Cardiac fibroblast (primary cell): ENCODE measurements at regions not wholly inside any gene's neighbourhood (a gene's known extent, or its start where the extent isn't known, plus 50 kb on each side); places are given as distances from the start of the nearest gene placed in this dataset.

Experiments
- DNase-seq, 2 donors: peaks; one replicate each; pipeline versions ENCODE4 v3.0.0 to v3.0.0-alpha.2; 2010; ENCODE audit warnings: low read depth in 2 of 2
- H3K4me3 ChIP-seq, 2 donors: replicated peaks in 1 of 2; 1 replicate in 1 of 2; 2 replicates in 1 of 2; pipeline ENCODE4 v1.5.1; 2011; ENCODE audit warnings: low read depth in 2 of 2, low read length in 2 of 2, mild to moderate bottlenecking in 2 of 2, moderate library complexity in 1 of 2
- TF ChIP-seq, protein P1 (sequence below): IDR thresholded peaks from one replicate; pipeline ENCODE4 v1.5.1; 2011; ENCODE audit warnings: low read depth, mild to moderate bottlenecking, low read length, inconsistent platforms

DNA sequence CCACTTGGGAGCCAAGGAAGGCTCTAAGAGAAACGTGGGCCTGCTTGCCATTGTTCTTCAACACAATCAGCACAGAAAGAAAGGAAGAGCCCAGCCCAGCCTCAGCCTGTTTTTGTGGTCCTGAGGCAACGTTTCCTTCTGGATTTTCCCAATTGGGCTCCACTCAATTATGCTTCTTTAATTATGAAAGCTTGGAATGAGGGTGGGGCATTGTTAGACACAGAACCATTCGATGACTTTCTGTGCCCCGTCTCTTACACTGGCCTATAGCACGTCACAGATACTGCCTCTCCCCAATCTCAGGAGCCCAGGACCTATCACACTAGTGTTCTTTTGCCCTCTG lies 207.4 kb downstream of the ZFP36L2 start:
- DNase-seq, result no peak
- no peak overlapping the region for H3K4me3 ChIP-seq
- TF ChIP-seq, protein P1, sequence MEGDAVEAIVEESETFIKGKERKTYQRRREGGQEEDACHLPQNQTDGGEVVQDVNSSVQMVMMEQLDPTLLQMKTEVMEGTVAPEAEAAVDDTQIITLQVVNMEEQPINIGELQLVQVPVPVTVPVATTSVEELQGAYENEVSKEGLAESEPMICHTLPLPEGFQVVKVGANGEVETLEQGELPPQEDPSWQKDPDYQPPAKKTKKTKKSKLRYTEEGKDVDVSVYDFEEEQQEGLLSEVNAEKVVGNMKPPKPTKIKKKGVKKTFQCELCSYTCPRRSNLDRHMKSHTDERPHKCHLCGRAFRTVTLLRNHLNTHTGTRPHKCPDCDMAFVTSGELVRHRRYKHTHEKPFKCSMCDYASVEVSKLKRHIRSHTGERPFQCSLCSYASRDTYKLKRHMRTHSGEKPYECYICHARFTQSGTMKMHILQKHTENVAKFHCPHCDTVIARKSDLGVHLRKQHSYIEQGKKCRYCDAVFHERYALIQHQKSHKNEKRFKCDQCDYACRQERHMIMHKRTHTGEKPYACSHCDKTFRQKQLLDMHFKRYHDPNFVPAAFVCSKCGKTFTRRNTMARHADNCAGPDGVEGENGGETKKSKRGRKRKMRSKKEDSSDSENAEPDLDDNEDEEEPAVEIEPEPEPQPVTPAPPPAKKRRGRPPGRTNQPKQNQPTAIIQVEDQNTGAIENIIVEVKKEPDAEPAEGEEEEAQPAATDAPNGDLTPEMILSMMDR, result no peak

- peak; percentile 87 to 98 for DNase-seq
- TF ChIP-seq, protein P1, result no peak
- no peak overlapping the region for H3K4me3 ChIP-seq
Measured at GRCh38 chr2:43018179-43019024, 208.0 kb downstream of the ZFP36L2 start.

- DNase-seq, result no peak
- no peak overlapping the region for H3K4me3 ChIP-seq
- TF ChIP-seq, protein P1, result no peak
Measured at GRCh38 chr2:43013821-43014345, 212.5 kb downstream of the ZFP36L2 start.

GRCh38 chr2:43012966-43013365 lies 213.4 kb downstream of the ZFP36L2 start:
- no peak overlapping the region for H3K4me3 ChIP-seq
- TF ChIP-seq, protein P1, result no peak
- no peak for DNase-seq

DNA sequence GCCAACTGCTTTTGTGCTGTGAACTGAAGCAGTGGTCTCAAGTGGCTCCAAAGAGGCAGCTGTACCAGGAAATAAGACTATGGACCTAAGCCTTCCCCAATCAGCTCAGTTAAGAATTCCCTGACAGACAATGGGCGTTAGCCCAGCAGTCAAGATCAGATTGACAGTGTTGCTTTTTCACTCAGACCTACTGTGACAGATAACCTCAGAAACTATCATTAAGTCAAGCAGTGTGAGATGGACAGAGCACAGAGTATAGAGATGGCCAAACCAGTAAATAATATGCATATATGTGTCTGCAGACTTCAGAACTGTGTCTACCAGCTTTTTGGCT lies 215.3 kb downstream of the ZFP36L2 start:
- no peak for DNase-seq
- H3K4me3 ChIP-seq, result no peak overlapping the region
- TF ChIP-seq, protein P1, result no peak

DNA sequence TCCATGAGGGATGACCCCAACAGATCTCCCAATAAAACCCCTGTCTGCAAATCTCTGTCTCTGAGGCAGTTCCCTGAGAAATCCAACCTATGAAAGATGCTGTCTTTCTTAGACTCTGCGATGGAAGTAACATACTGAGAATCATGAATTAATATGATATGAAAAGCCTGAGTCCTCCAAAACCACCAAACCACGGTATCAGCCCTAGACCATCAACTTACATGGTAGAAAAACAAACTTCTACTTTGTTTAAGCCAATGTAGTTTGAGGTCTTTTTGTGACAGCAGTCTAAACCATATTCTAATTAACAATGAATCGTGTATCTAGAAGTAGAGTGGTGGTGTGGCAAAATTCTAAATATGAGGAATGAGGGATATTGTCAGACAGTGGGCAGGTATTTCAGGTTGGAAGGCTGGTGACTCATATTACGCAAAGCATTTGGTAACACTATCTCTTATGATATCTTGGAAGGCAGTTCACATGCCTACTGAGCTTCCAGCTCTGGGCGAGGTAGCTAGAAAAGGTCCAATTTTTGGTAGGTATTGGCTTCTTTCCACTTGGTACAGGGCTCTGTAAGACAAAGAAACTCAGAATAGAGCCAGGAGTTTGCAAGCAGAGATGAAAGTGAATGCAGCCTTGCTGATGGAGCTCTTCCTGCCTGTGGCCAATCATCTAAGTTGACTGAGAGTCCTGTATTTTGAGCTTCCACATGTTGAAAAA lies 215.8 kb downstream of the ZFP36L2 start:
- H3K4me3 ChIP-seq, result no peak overlapping the region
- no peak for DNase-seq
- TF ChIP-seq, protein P1, result no peak
